Osteoblast (primary cell): ENCODE measurements at regions not wholly inside any gene's neighbourhood (a gene's known extent, or its start where the extent isn't known, plus 50 kb on each side); places are given as distances from the start of the nearest gene placed in this dataset.

Experiments used
- DNase-seq: peaks from one replicate; pipeline ENCODE4 v3.0.0; 2011; ENCODE audit warnings: low spot score, mixed read lengths; ENCODE audit not compliant: insufficient read length; ENCODE audit errors: missing footprints
- H2AFZ ChIP-seq: 2 replicates; pipeline ENCODE4 v1.6.0; 2011; ENCODE audit warnings: mild to moderate bottlenecking, low read length
- H3K27ac ChIP-seq: 2 replicates; pipeline ENCODE4 v1.5.1; 2011; ENCODE audit warnings: mild to moderate bottlenecking, low read depth, low read length, moderate library complexity
- H3K27me3 ChIP-seq: 2 replicates; pipeline ENCODE4 v1.6.0; 2012; ENCODE audit warnings: mild to moderate bottlenecking, control low read depth, inconsistent platforms, low read length, moderate library complexity; ENCODE audit not compliant: insufficient read depth
- H3K36me3 ChIP-seq: 2 replicates; pipeline ENCODE4 v1.5.1; 2011; ENCODE audit warnings: mild to moderate bottlenecking, low read length, control low read depth, moderate library complexity; ENCODE audit not compliant: insufficient read depth
- H3K4me1 ChIP-seq: 2 replicates; pipeline ENCODE4 v1.5.1; 2011; ENCODE audit warnings: mild to moderate bottlenecking, low read length, control low read depth, moderate library complexity; ENCODE audit not compliant: insufficient read depth
- H3K4me2 ChIP-seq: 2 replicates; pipeline ENCODE4 v1.6.0; 2011; ENCODE audit warnings: mild to moderate bottlenecking, low read length; ENCODE audit not compliant: insufficient read depth
- H3K4me3 ChIP-seq: fragments of 200-600 bp; sonication (generic); 3 replicates; pipeline ENCODE4 v1.5.1; 2012; ENCODE audit warnings: mild to moderate bottlenecking, low read length, inconsistent platforms; ENCODE audit not compliant: insufficient read depth
- H3K79me2 ChIP-seq: 2 replicates; pipeline ENCODE4 v1.6.0; 2012; ENCODE audit warnings: mild to moderate bottlenecking, low read length, control low read depth, inconsistent platforms; ENCODE audit not compliant: insufficient read depth
- H3K9me3 ChIP-seq: 2 replicates; pipeline ENCODE4 v1.5.1; 2011; ENCODE audit warnings: low read depth, low read length, control low read depth
- H4K20me1 ChIP-seq: 2 replicates; pipeline ENCODE4 v1.6.0; 2012; ENCODE audit warnings: mild to moderate bottlenecking, low read length, control low read depth; ENCODE audit not compliant: insufficient read depth
- TF ChIP-seq, protein P1 (sequence below): IDR thresholded peaks from 2 replicates; pipeline ENCODE4 v1.5.1; 2011; ENCODE audit warnings: mild to moderate bottlenecking, low read depth, low read length, moderate library complexity; ENCODE audit errors: extremely low read depth

DNA sequence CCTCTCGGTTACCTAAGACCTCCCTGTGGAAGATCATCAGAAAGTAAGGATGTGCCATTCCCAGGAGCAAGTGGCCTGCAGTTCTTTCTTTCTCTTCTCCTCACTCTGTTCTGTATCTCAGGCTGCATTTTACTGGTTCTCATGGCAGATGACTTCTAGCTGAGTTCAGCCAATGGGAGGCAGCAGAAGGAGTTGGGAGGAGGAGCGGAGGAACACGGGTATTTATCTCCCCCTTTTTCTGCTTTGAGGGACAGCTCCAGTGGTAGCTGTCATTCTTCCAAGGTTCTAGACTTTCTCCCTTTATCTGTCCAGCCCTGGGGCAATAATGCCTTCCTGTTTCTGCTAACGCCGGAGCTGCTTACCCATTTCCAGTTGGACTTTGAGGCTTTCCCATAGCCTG, 339.9 kb downstream of the NR2F2 start:
- Histone ChIP-seq H4K20me1 (no peaks in the 10 kb centered on the region), H3K79me2 (no peaks in the 10 kb centered on the region), H3K9me3 (no peaks in the 10 kb centered on the region), H3K27me3 (no peaks in the 10 kb centered on the region), H3K4me3 (no peak overlapping the region), H3K4me2 (no peak overlapping the region), H3K4me1 (no peaks in the 10 kb centered on the region), H2AFZ (no peak overlapping the region), H3K36me3 (no peaks in the 10 kb centered on the region), H3K27ac (no peak overlapping the region)
- TF ChIP-seq, protein P1, sequence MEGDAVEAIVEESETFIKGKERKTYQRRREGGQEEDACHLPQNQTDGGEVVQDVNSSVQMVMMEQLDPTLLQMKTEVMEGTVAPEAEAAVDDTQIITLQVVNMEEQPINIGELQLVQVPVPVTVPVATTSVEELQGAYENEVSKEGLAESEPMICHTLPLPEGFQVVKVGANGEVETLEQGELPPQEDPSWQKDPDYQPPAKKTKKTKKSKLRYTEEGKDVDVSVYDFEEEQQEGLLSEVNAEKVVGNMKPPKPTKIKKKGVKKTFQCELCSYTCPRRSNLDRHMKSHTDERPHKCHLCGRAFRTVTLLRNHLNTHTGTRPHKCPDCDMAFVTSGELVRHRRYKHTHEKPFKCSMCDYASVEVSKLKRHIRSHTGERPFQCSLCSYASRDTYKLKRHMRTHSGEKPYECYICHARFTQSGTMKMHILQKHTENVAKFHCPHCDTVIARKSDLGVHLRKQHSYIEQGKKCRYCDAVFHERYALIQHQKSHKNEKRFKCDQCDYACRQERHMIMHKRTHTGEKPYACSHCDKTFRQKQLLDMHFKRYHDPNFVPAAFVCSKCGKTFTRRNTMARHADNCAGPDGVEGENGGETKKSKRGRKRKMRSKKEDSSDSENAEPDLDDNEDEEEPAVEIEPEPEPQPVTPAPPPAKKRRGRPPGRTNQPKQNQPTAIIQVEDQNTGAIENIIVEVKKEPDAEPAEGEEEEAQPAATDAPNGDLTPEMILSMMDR = no peak
- DNase-seq = no peak

DNA sequence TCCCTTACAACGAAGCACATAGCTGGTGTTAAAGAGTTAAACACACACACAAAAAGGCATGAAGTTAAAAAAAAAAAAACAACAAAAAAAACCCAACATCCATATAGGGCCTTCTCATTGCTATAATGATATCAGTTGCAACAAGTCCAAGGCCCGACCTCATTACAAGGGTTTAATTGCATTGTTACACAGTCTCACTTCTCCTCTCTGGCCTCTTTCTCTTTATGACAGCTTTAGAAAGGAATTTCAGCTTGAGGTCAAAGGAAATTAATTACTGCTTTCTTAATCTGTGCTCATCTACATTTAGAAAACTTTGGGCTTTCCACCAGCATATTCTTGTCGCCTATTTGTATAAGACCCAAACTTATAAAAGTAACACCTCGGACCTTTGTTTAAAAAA, 342.1 kb downstream of the NR2F2 start:
- DNase-seq = no peak
- no peak overlapping the region for H3K4me3 ChIP-seq
- no peaks in the 10 kb centered on the region for H3K36me3 ChIP-seq
- no peaks in the 10 kb centered on the region for H3K79me2 ChIP-seq
- TF ChIP-seq, protein P1 = no peak
- H3K9me3 ChIP-seq = no peaks in the 10 kb centered on the region
- no peak overlapping the region for H3K4me2 ChIP-seq
- H3K4me1 ChIP-seq = no peaks in the 10 kb centered on the region
- H3K27ac ChIP-seq = no peak overlapping the region
- no peaks in the 10 kb centered on the region for H3K27me3 ChIP-seq
- H2AFZ ChIP-seq = no peak overlapping the region
- no peaks in the 10 kb centered on the region for H4K20me1 ChIP-seq

DNA sequence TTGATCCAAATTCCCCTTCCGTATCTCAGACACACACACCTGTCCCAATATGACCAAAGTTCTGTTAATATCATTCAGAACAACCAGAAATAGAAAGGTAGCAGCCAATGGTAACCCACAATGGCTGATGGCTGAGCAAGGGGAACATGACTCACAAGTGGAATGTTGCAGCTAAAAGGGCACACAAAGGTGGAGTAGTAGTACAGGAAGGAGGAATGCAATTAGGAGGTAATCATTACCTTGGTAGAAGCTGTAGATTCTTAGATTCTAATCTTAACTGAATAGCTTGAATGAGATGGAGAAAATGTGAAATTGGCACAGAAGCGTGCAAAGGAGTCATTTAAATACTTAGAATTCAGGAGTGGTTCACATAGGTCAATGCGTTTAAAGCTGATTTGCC, 347.9 kb downstream of the NR2F2 start:
- Histone ChIP-seq H4K20me1 (no peaks in the 10 kb centered on the region), H3K36me3 (no peaks in the 10 kb centered on the region), H3K4me3 (no peak overlapping the region), H3K27me3 (no peaks in the 10 kb centered on the region), H3K27ac (no peak overlapping the region), H3K4me1 (no peaks in the 10 kb centered on the region), H3K4me2 (no peak overlapping the region), H2AFZ (no peak overlapping the region), H3K9me3 (peaks cover 2% of the 10 kb centered on the region), H3K79me2 (no peaks in the 10 kb centered on the region)
- TF ChIP-seq, protein P1 = no peak
- DNase-seq = no peak

DNA sequence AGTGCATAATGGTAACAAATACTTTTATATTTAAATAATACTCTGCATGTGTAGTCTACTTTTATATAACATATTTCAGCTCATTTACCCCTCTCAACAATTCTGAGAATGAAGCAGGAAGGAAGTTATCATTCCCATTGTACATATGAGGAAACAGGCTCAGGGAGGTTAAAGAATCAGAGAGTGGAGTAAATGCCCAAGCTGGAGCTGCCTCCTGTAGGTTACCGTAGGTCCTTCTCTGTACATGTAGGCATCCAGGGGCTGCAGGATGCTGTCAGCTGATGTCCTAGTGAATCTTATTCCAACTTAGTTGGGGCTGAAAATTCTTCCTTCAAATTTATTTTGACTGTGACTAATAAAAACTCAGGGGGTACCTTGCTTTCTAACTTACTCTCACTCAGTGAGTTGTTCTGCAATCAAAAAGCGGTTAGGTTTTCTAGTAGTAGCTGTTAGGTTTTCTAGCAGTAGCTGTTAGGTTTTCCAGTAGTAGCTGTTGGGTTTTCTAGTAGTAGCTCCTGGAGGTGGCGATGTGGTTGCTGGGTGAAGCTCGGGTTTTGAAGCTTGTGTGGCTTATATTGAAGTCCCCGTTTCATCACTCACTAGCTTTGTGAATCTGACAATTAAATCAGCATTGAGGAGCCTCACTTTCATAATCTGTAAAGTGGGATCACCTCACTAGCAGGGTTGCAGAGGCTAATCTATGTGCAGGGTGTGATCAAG, 357.0 kb downstream of the NR2F2 start:
- Histone ChIP-seq H3K36me3 (no peaks in the 10 kb centered on the region), H4K20me1 (no peaks in the 10 kb centered on the region), H3K9me3 (no peaks in the 10 kb centered on the region), H3K27me3 (no peaks in the 10 kb centered on the region), H3K27ac (no peak overlapping the region), H2AFZ (no peak overlapping the region), H3K4me1 (no peaks in the 10 kb centered on the region), H3K4me2 (no peak overlapping the region), H3K79me2 (no peaks in the 10 kb centered on the region), H3K4me3 (no peak overlapping the region)
- DNase-seq = no peak
- TF ChIP-seq, protein P1 = no peak
